ENCODE measurements at regions not wholly inside any gene's neighbourhood (a gene's known extent, or its start where the extent isn't known, plus 50 kb on each side); places are given as distances from the start of the nearest gene placed in this dataset.
"Not testable (repeated sequence)": the region's sequence is repeated elsewhere in the genome, so short reads cannot be mapped to it uniquely, and the experiment has no call there.

- no peak for DNase-seq
Observed at GRCh38 chr16:65285128-65286048, 163.5 kb upstream of the CDH11 start.

- DNase-seq = no peak
Observed at GRCh38 chr16:65284626-65285025, 162.8 kb upstream of the CDH11 start.

GRCh38 chr16:65283181-65283651, 161.4 kb upstream of the CDH11 start:
- no peak for DNase-seq

- DNase-seq = no peak
Observed at GRCh38 chr16:65281586-65281985, 159.7 kb upstream of the CDH11 start.

- DNase-seq = no peak
Observed at GRCh38 chr16:65280845-65281512, 159.1 kb upstream of the CDH11 start.

GRCh38 chr16:65279576-65279975, 157.7 kb upstream of the CDH11 start:
- DNase-seq = no peak

- no peak for DNase-seq
Observed at GRCh38 chr16:65278874-65279273, 157.0 kb upstream of the CDH11 start.

GRCh38 chr16:65274566-65274965, 152.7 kb upstream of the CDH11 start:
- no peak for DNase-seq

- DNase-seq = no peak
Observed at GRCh38 chr16:65272699-65273414, 151.0 kb upstream of the CDH11 start.

GRCh38 chr16:65271996-65272395, 150.1 kb upstream of the CDH11 start:
- no peak for DNase-seq

GRCh38 chr16:65268331-65268730, 146.5 kb upstream of the CDH11 start:
- no peak for DNase-seq

- no peak for DNase-seq
Observed at GRCh38 chr16:65263896-65264295, 142.0 kb upstream of the CDH11 start.

- DNase-seq = no peak
Observed at GRCh38 chr16:65260746-65261145, 138.9 kb upstream of the CDH11 start.

- no peak for DNase-seq
Observed at GRCh38 chr16:65254144-65254543, 132.3 kb upstream of the CDH11 start.

GRCh38 chr16:65249768-65250167, 127.9 kb upstream of the CDH11 start:
- no peak for DNase-seq

GRCh38 chr16:65244787-65245186, 122.9 kb upstream of the CDH11 start:
- DNase-seq = peak; percentile 77

- DNase-seq = no peak
Observed at GRCh38 chr16:65235339-65236177, 113.7 kb upstream of the CDH11 start.

- not testable (repeated sequence) for DNase-seq
Observed at GRCh38 chr16:65234721-65235320, 113.0 kb upstream of the CDH11 start.

GRCh38 chr16:65229191-65229662, 107.4 kb upstream of the CDH11 start:
- DNase-seq = peak; percentile 12

GRCh38 chr16:65227150-65227835, 105.4 kb upstream of the CDH11 start:
- no peak for DNase-seq

- DNase-seq = no peak
Observed at GRCh38 chr16:65226077-65226476, 104.2 kb upstream of the CDH11 start.
